ENCODE measurements at regions not wholly inside any gene's neighbourhood (a gene's known extent, or its start where the extent isn't known, plus 50 kb on each side); places are given as distances from the start of the nearest gene placed in this dataset.

- H3K4me3 ChIP-seq (replicated peaks; ENCODE audit: low read depth, low read length), result no peak overlapping the region
- DNase-seq (ENCODE audit: low read depth), result no peak
- TF ChIP-seq CTCF (IDR thresholded peaks at IDR 0.05; ENCODE audit: low read length, missing control alignments), result no peak
Measured at GRCh38 chr18:77548790-77549420, 299.3 kb downstream of the GALR1 start.

- TF ChIP-seq CTCF (IDR thresholded peaks at IDR 0.05; ENCODE audit: low read length, missing control alignments), result no peak
- H3K4me3 ChIP-seq (replicated peaks; ENCODE audit: low read depth, low read length), result no peak overlapping the region
- no peak for DNase-seq (ENCODE audit: low read depth)
Measured at GRCh38 chr18:77550625-77551024, 301.0 kb downstream of the GALR1 start.

GRCh38 chr18:77551055-77551454 lies 301.4 kb downstream of the GALR1 start:
- no peak for TF ChIP-seq CTCF (IDR thresholded peaks at IDR 0.05; ENCODE audit: low read length, missing control alignments)
- no peak for DNase-seq (ENCODE audit: low read depth)
- no peak overlapping the region for H3K4me3 ChIP-seq (replicated peaks; ENCODE audit: low read depth, low read length)

- no peak for DNase-seq (ENCODE audit: low read depth)
- no peak for TF ChIP-seq CTCF (IDR thresholded peaks at IDR 0.05; ENCODE audit: low read length, missing control alignments)
- no peak overlapping the region for H3K4me3 ChIP-seq (replicated peaks; ENCODE audit: low read depth, low read length)
Measured at GRCh38 chr18:77552945-77553344, 303.3 kb downstream of the GALR1 start.

GRCh38 chr18:77554061-77554460 lies 304.4 kb downstream of the GALR1 start:
- no peak overlapping the region for H3K4me3 ChIP-seq (replicated peaks; ENCODE audit: low read depth, low read length)
- TF ChIP-seq CTCF (IDR thresholded peaks at IDR 0.05; ENCODE audit: low read length, missing control alignments), result no peak
- no peak for DNase-seq (ENCODE audit: low read depth)

GRCh38 chr18:77557046-77557587 lies 307.5 kb downstream of the GALR1 start:
- no peak overlapping the region for H3K4me3 ChIP-seq (replicated peaks; ENCODE audit: low read depth, low read length)
- peak; percentile 3 for DNase-seq (ENCODE audit: low read depth)
- no peak for TF ChIP-seq CTCF (IDR thresholded peaks at IDR 0.05; ENCODE audit: low read length, missing control alignments)

All from fibroblast of pulmonary artery (primary cell).